ENCODE measurements at regions not wholly inside any gene's neighbourhood (a gene's known extent, or its start where the extent isn't known, plus 50 kb on each side); places are given as distances from the start of the nearest gene placed in this dataset.

DNA sequence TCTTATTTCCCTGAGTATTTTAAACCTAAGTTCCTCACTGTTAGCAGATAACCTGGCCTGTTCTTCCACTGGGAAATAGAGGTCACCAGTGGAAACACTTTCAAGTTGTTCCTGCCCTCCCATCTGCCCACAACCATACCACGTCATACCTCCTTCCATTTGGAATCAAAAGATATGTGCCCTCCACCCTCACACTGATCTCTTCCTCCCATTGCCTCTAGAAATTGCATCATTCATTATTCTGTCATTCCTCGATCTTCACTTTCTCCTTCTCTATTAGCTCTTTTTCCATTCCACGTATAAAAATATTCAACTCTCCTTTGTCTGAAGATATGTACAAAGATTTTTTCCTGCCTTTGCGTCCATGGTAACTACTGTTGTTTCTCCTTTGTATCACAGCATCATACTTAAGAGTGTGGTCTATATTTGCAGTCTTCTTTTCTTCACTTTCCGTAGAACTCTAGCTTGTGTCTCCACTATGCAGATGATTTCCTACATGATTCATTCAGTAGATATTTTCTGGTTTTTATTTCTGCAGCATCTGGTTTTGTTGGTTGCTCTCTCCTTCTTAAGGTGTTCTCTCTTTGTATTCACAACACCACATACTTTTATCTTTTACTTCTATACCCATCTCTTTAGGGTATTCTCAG lies 312.3 kb downstream of the REEP3 start:
- WGBS (ENCODE audit: insufficient coverage), result 67% methylated on average over 4 of the region's 5 CpGs
- Histone ChIP-seq H3K4me3 (ENCODE audit: low read length) (no peak overlapping the region), H3K9me3 (ENCODE audit: control insufficient read depth, insufficient read depth, low read length) (no peaks in the 10 kb centered on the region), H3K36me3 (ENCODE audit: control insufficient read depth, insufficient read depth, low read length) (no peaks in the 10 kb centered on the region), H3K4me1 (ENCODE audit: control insufficient read depth, insufficient read depth, low read length) (no peaks in the 10 kb centered on the region), H3K27ac (ENCODE audit: low read length) (no peak overlapping the region), H3K27me3 (ENCODE audit: control insufficient read depth, insufficient read depth, low read length) (no peaks in the 10 kb centered on the region)
- DNase-seq, result no peak
- peaks cover 2 to 7% of the 10 kb centered on the region in 2 donors for H3K27me3 Mint-ChIP-seq (ENCODE audit: low read depth in 2 of 2)
- no peaks in the 10 kb centered on the region for H3K4me1 Mint-ChIP-seq
- no peak overlapping the region for H3K27ac Mint-ChIP-seq
- no peaks in the 10 kb centered on the region for H3K36me3 Mint-ChIP-seq
- TF ChIP-seq, protein P1, sequence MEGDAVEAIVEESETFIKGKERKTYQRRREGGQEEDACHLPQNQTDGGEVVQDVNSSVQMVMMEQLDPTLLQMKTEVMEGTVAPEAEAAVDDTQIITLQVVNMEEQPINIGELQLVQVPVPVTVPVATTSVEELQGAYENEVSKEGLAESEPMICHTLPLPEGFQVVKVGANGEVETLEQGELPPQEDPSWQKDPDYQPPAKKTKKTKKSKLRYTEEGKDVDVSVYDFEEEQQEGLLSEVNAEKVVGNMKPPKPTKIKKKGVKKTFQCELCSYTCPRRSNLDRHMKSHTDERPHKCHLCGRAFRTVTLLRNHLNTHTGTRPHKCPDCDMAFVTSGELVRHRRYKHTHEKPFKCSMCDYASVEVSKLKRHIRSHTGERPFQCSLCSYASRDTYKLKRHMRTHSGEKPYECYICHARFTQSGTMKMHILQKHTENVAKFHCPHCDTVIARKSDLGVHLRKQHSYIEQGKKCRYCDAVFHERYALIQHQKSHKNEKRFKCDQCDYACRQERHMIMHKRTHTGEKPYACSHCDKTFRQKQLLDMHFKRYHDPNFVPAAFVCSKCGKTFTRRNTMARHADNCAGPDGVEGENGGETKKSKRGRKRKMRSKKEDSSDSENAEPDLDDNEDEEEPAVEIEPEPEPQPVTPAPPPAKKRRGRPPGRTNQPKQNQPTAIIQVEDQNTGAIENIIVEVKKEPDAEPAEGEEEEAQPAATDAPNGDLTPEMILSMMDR (IDR thresholded peaks at IDR 0.05), result no peak
- H3K4me3 Mint-ChIP-seq, result no peak overlapping the region
- no peaks in the 10 kb centered on the region for H3K9me3 Mint-ChIP-seq
- no peak for ATAC-seq
- intact Hi-C loops (cut with micrococcal nuclease), result no loop called here

DNA sequence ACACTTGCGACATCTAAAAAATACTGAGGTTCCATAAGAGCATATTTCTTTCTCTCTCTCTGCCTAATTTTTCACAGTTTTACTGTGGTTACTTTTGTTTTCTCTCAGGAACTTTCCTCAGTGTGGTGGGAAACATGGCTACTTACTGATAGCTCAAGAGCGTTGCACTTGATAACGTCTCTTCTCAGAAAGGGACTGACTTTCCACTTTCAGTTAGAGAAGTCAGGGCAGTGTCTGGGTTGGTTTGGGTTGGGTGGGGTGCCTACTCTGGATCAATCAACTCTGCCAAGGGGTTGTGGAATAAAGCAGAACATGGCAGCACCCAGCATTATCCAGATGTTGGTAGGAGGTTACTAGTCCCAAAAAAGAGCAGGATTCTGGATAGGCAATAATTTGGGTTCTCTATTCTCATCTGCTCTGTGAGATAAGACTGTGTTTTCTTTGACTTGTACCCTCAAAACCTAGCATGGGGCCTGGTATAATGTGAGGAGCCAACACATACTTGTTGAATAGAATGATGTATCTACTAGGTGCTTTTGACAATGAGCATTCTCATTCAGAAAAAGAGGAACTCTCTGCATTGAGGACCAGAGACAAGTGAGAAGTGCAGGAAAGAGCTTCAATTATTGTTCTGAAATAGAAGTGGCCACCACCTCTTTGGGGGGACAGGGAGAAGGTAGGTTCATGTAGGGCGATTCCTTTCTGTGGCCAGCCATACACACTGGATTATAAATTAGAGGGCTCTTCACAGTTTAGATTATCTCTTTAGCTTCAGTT lies 315.7 kb downstream of the REEP3 start:
- H3K9me3 ChIP-seq (ENCODE audit: control insufficient read depth, insufficient read depth, low read length), result no peaks in the 10 kb centered on the region
- Mint-ChIP-seq H3K4me1 (no peaks in the 10 kb centered on the region), H3K9me3 (no peaks in the 10 kb centered on the region), H3K27ac (no peak overlapping the region), H3K27me3 (ENCODE audit: low read depth in 2 of 2) (peaks cover 0 to 8% of the 10 kb centered on the region in 2 donors), H3K36me3 (no peaks in the 10 kb centered on the region), H3K4me3 (no peak overlapping the region)
- no peak overlapping the region for H3K4me3 ChIP-seq (ENCODE audit: low read length)
- H3K36me3 ChIP-seq (ENCODE audit: control insufficient read depth, insufficient read depth, low read length), result no peaks in the 10 kb centered on the region
- H3K4me1 ChIP-seq (ENCODE audit: control insufficient read depth, insufficient read depth, low read length), result no peaks in the 10 kb centered on the region
- WGBS (ENCODE audit: insufficient coverage), result 86% methylated on average over 3 of the region's 4 CpGs
- TF ChIP-seq, protein P1 (IDR thresholded peaks at IDR 0.05), result no peak
- intact Hi-C loops (cut with micrococcal nuclease), result no loop called here
- H3K27ac ChIP-seq (ENCODE audit: low read length), result no peak overlapping the region
- DNase-seq (no peak), ATAC-seq (no peak)
- H3K27me3 ChIP-seq (ENCODE audit: control insufficient read depth, insufficient read depth, low read length), result no peaks in the 10 kb centered on the region

DNA sequence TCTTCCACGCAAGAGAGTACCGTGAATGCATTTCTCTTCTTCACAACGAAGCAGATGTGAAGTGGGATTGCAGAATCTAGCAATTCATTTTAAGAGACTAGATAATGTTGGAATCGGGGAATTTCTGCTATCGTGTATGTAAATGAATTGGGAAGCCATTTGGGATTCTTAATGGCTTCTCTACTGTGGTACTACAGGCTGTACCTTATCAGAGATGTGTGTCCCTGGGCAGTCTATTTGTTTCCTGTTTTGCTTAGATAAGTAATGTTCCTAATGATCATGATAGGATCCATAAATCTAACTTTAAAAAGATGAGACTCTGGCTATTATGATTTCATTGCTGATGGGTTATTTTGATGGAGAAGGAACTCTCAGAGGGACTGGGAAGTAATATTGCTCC lies 320.6 kb downstream of the REEP3 start:
- 90% methylated on average over 5 of the region's 5 CpGs for WGBS (ENCODE audit: insufficient coverage)
- ATAC-seq (no peak), DNase-seq (no peak)
- H3K27me3 ChIP-seq (ENCODE audit: control insufficient read depth, insufficient read depth, low read length), result no peaks in the 10 kb centered on the region
- no peaks in the 10 kb centered on the region for H3K4me1 ChIP-seq (ENCODE audit: control insufficient read depth, insufficient read depth, low read length)
- Mint-ChIP-seq H3K4me3 (no peak overlapping the region), H3K4me1 (no peaks in the 10 kb centered on the region), H3K9me3 (peaks cover 0 to 2% of the 10 kb centered on the region in 2 donors), H3K27ac (no peak overlapping the region), H3K36me3 (no peaks in the 10 kb centered on the region), H3K27me3 (ENCODE audit: low read depth in 2 of 2) (peaks cover 5 to 8% of the 10 kb centered on the region in 2 donors)
- TF ChIP-seq, protein P1 (IDR thresholded peaks at IDR 0.05), result no peak
- intact Hi-C loops (cut with micrococcal nuclease), result no loop called here
- no peak overlapping the region for H3K4me3 ChIP-seq (ENCODE audit: low read length)
- no peaks in the 10 kb centered on the region for H3K9me3 ChIP-seq (ENCODE audit: control insufficient read depth, insufficient read depth, low read length)
- no peaks in the 10 kb centered on the region for H3K36me3 ChIP-seq (ENCODE audit: control insufficient read depth, insufficient read depth, low read length)
- no peak overlapping the region for H3K27ac ChIP-seq (ENCODE audit: low read length)

All from natural killer cell (primary cell).